ENCODE measurements at regions not wholly inside any gene's neighbourhood (a gene's known extent, or its start where the extent isn't known, plus 50 kb on each side); places are given as distances from the start of the nearest gene placed in this dataset.

- TF ChIP-seq CTCF (conservative IDR thresholded peaks at IDR 0.05): no peak
- Mint-ChIP-seq H3K4me1 (ENCODE audit: unreplicated experiment) (peaks cover 16% of the 10 kb centered on the region), H3K4me3 (no peak overlapping the region), H3K27ac (no peak overlapping the region), H3K27me3 (peaks cover 2% of the 10 kb centered on the region), H3K36me3 (no peaks in the 10 kb centered on the region), H3K9me3 (no peaks in the 10 kb centered on the region)
- no peak for DNase-seq (ENCODE audit: extremely low spot score, unreplicated experiment)
Measured at GRCh38 chr7:25379351-25380300, 151.3 kb upstream of the NPVF start.

- Mint-ChIP-seq H3K27me3 (peaks cover 2% of the 10 kb centered on the region), H3K9me3 (no peaks in the 10 kb centered on the region), H3K27ac (no peak overlapping the region), H3K36me3 (no peaks in the 10 kb centered on the region), H3K4me1 (ENCODE audit: unreplicated experiment) (peaks cover 12% of the 10 kb centered on the region), H3K4me3 (no peak overlapping the region)
- no peak for TF ChIP-seq CTCF (conservative IDR thresholded peaks at IDR 0.05)
- no peak for DNase-seq (ENCODE audit: extremely low spot score, unreplicated experiment)
Measured at GRCh38 chr7:25381818-25382589, 153.7 kb upstream of the NPVF start.

GRCh38 chr7:25382869-25383268 lies 154.6 kb upstream of the NPVF start:
- peaks cover 2% of the 10 kb centered on the region for H3K27me3 Mint-ChIP-seq
- no peaks in the 10 kb centered on the region for H3K36me3 Mint-ChIP-seq
- no peak for TF ChIP-seq CTCF (conservative IDR thresholded peaks at IDR 0.05)
- no peak for DNase-seq (ENCODE audit: extremely low spot score, unreplicated experiment)
- H3K4me1 Mint-ChIP-seq (ENCODE audit: unreplicated experiment): peaks cover 12% of the 10 kb centered on the region
- H3K4me3 Mint-ChIP-seq: no peak overlapping the region
- H3K27ac Mint-ChIP-seq: no peak overlapping the region
- no peaks in the 10 kb centered on the region for H3K9me3 Mint-ChIP-seq

- Mint-ChIP-seq H3K4me3 (no peak overlapping the region), H3K27ac (no peak overlapping the region), H3K36me3 (no peaks in the 10 kb centered on the region), H3K27me3 (peaks cover 2% of the 10 kb centered on the region), H3K9me3 (no peaks in the 10 kb centered on the region), H3K4me1 (ENCODE audit: unreplicated experiment) (peaks cover 12% of the 10 kb centered on the region)
- no peak for DNase-seq (ENCODE audit: extremely low spot score, unreplicated experiment)
- no peak for TF ChIP-seq CTCF (conservative IDR thresholded peaks at IDR 0.05)
Measured at GRCh38 chr7:25383402-25383801, 155.1 kb upstream of the NPVF start.

GRCh38 chr7:25384788-25385505 lies 156.7 kb upstream of the NPVF start:
- Mint-ChIP-seq H3K27ac (no peak overlapping the region), H3K4me3 (no peak overlapping the region), H3K36me3 (no peaks in the 10 kb centered on the region), H3K27me3 (peaks cover 9% of the 10 kb centered on the region), H3K9me3 (no peaks in the 10 kb centered on the region), H3K4me1 (ENCODE audit: unreplicated experiment) (peaks cover 21% of the 10 kb centered on the region)
- TF ChIP-seq CTCF (conservative IDR thresholded peaks at IDR 0.05): no peak
- no peak for DNase-seq (ENCODE audit: extremely low spot score, unreplicated experiment)
